Activated CD8-positive, alpha-beta T cell treated with anti-CD3 and anti-CD28 coated beads for 36 hours (primary cell): ENCODE measurements at regions not wholly inside any gene's neighbourhood (a gene's known extent, or its start where the extent isn't known, plus 50 kb on each side); places are given as distances from the start of the nearest gene placed in this dataset.

Experiments
- ATAC-seq: fragments of 200-7000 bp; cut with Tn5 transposase; one replicate; pipeline ENCODE4 v1.10.0; 2021; ENCODE audit warnings: mild to moderate bottlenecking, moderate library complexity
- CTCF ChIA-PET: fragments of 350-600 bp; sonication (Branson Sonifier 250); formaldehyde crosslinking; loops from one replicate; lab custom pipeline; 2021; ENCODE audit warnings: antibody characterized with exemption; lab: Charles Lee
- POLR2A ChIA-PET: fragments of 350-600 bp; sonication (Branson Sonifier 250); formaldehyde crosslinking; loops from one replicate; lab custom pipeline; 2021; ENCODE audit warnings: antibody characterized with exemption; lab: Charles Lee
- DNase-seq: peaks from one replicate; pipeline ENCODE4 v3.0.0-alpha.2; 2020
- H3K27ac Mint-ChIP-seq: one replicate; pipeline ENCODE4 v1.8.0; 2021; ENCODE audit warnings: mild to moderate bottlenecking, mixed read lengths
- H3K27me3 Mint-ChIP-seq: one replicate; pipeline ENCODE4 v1.8.0; 2021; ENCODE audit warnings: mixed read lengths
- H3K36me3 Mint-ChIP-seq: one replicate; pipeline ENCODE4 v1.8.0; 2021; ENCODE audit warnings: low read depth, mixed read lengths
- H3K4me1 Mint-ChIP-seq: one replicate; pipeline ENCODE4 v1.8.0; 2021; ENCODE audit warnings: low read depth, mixed read lengths
- H3K4me3 Mint-ChIP-seq: one replicate; pipeline ENCODE4 v1.8.0; 2021; ENCODE audit warnings: mild to moderate bottlenecking, moderate library complexity, mixed read lengths
- H3K9me3 Mint-ChIP-seq: one replicate; pipeline ENCODE4 v1.8.0; 2021; ENCODE audit warnings: mixed read lengths
- CTCF ChIP-seq: fragments of 200-600 bp; IDR thresholded peaks from one replicate; pipeline ENCODE4 v1.8.0; 2022; ENCODE audit warnings: antibody characterized with exemption, mild to moderate bottlenecking
- intact Hi-C: fragments of 100-400 bp; cut with micrococcal nuclease; formaldehyde crosslinking; loops from one replicate; pipeline ENCODE4 v1.10.0; 2022

- ChIA-PET POLR2A (no interaction called here), CTCF (no interaction called here)
- H3K9me3 Mint-ChIP-seq: no peaks in the 10 kb centered on the region
- intact Hi-C loops: no loop called here
- DNase-seq: no peak
- no peaks in the 10 kb centered on the region for H3K27me3 Mint-ChIP-seq
- no peak for ATAC-seq
- no peak overlapping the region for H3K4me3 Mint-ChIP-seq
- no peak for TF ChIP-seq CTCF
- H3K4me1 Mint-ChIP-seq: peaks cover 2% of the 10 kb centered on the region
- no peaks in the 10 kb centered on the region for H3K36me3 Mint-ChIP-seq
- H3K27ac Mint-ChIP-seq: no peak overlapping the region
These were observed 99.4 kb upstream of the STK26 start for GRCh38 chrX:131923614-131924250.

- intact Hi-C loops: no loop called here
- Mint-ChIP-seq H3K4me1 (peaks cover 2% of the 10 kb centered on the region), H3K36me3 (no peaks in the 10 kb centered on the region), H3K9me3 (no peaks in the 10 kb centered on the region), H3K4me3 (no peak overlapping the region), H3K27me3 (no peaks in the 10 kb centered on the region), H3K27ac (no peak overlapping the region)
- ATAC-seq (no peak), DNase-seq (no peak)
- CTCF ChIA-PET: no interaction called here
- POLR2A ChIA-PET: no interaction called here
- TF ChIP-seq CTCF: no peak
These were observed 84.4 kb upstream of the STK26 start for GRCh38 chrX:131938749-131939148.

GRCh38 chrX:131942034-131942433 is 81.1 kb upstream of the STK26 start:
- no peak for TF ChIP-seq CTCF
- ATAC-seq (no peak), DNase-seq (no peak)
- POLR2A ChIA-PET: no interaction called here
- Mint-ChIP-seq H3K4me3 (no peak overlapping the region), H3K36me3 (no peaks in the 10 kb centered on the region), H3K27me3 (no peaks in the 10 kb centered on the region), H3K27ac (no peak overlapping the region), H3K9me3 (no peaks in the 10 kb centered on the region), H3K4me1 (peaks cover 12% of the 10 kb centered on the region)
- CTCF ChIA-PET: no interaction called here
- intact Hi-C loops: no loop called here

- no peak for ATAC-seq
- H3K36me3 Mint-ChIP-seq: no peaks in the 10 kb centered on the region
- H3K4me1 Mint-ChIP-seq: peaks cover 12% of the 10 kb centered on the region
- intact Hi-C loops: no loop called here
- H3K9me3 Mint-ChIP-seq: no peaks in the 10 kb centered on the region
- no peak for TF ChIP-seq CTCF
- no peaks in the 10 kb centered on the region for H3K27me3 Mint-ChIP-seq
- CTCF ChIA-PET: no interaction called here
- POLR2A ChIA-PET: no interaction called here
- no peak overlapping the region for H3K27ac Mint-ChIP-seq
- no peak overlapping the region for H3K4me3 Mint-ChIP-seq
- no peak for DNase-seq
These were observed 77.9 kb upstream of the STK26 start for GRCh38 chrX:131944936-131945902.

- ChIA-PET POLR2A (no interaction called here), CTCF (no interaction called here)
- ATAC-seq: no peak
- Mint-ChIP-seq H3K4me3 (no peak overlapping the region), H3K36me3 (no peaks in the 10 kb centered on the region), H3K9me3 (no peaks in the 10 kb centered on the region), H3K27me3 (no peaks in the 10 kb centered on the region), H3K27ac (no peak overlapping the region), H3K4me1 (peaks cover under 1% of the 10 kb centered on the region)
- intact Hi-C loops: no loop called here
- no peak for TF ChIP-seq CTCF
- DNase-seq: no peak
These were observed 71.9 kb upstream of the STK26 start for GRCh38 chrX:131951166-131951565.
